Epithelial cell of proximal tubule (primary cell): ENCODE measurements at regions not wholly inside any gene's neighbourhood (a gene's known extent, or its start where the extent isn't known, plus 50 kb on each side); places are given as distances from the start of the nearest gene placed in this dataset.

Experiments used
- DNase-seq: peaks from one replicate; pipeline ENCODE4 v3.0.0-alpha.2; 2011; ENCODE audit warnings: low read depth
- H3K4me3 ChIP-seq: 2 replicates; pipeline ENCODE4 v1.5.1; 2011; ENCODE audit warnings: low read depth, mild to moderate bottlenecking, low read length
- CTCF ChIP-seq: conservative IDR thresholded peaks from 2 replicates; pipeline ENCODE4 v1.5.1; 2012; ENCODE audit warnings: low read depth, mild to moderate bottlenecking, low read length

GRCh38 chr9:107386396-107386795 lies 103.2 kb downstream of the KLF4 start:
- no peak for TF ChIP-seq CTCF
- DNase-seq: no peak
- H3K4me3 ChIP-seq: no peak overlapping the region
